ENCODE measurements at regions not wholly inside any gene's neighbourhood (a gene's known extent, or its start where the extent isn't known, plus 50 kb on each side); places are given as distances from the start of the nearest gene placed in this dataset.
"Not testable (repeated sequence)": the region's sequence is repeated elsewhere in the genome, so short reads cannot be mapped to it uniquely, and the experiment has no call there.

- no peak for DNase-seq
Measured at GRCh38 chr14:101083564-101084435, 180.3 kb upstream of the RTL1 start.

GRCh38 chr14:101084436-101084826 lies 180.9 kb upstream of the RTL1 start:
- no peak for DNase-seq

- no peak for DNase-seq
Measured at GRCh38 chr14:101086926-101087325, 183.4 kb upstream of the RTL1 start.

GRCh38 chr14:101087614-101088394 lies 184.3 kb upstream of the RTL1 start:
- DNase-seq = no peak

GRCh38 chr14:101088395-101088667 lies 184.8 kb upstream of the RTL1 start:
- no peak for DNase-seq

- no peak for DNase-seq
Measured at GRCh38 chr14:101088714-101089113, 185.2 kb upstream of the RTL1 start.

GRCh38 chr14:101090478-101090877 lies 187.0 kb upstream of the RTL1 start:
- DNase-seq = not testable (repeated sequence)

- DNase-seq = no peak
Measured at GRCh38 chr14:101090976-101091375, 187.5 kb upstream of the RTL1 start.

GRCh38 chr14:101094916-101095315 lies 191.4 kb upstream of the RTL1 start:
- DNase-seq = not testable (repeated sequence)

- no peak for DNase-seq
Measured at GRCh38 chr14:101096551-101096950, 193.0 kb upstream of the RTL1 start.

GRCh38 chr14:101097109-101097793 lies 193.7 kb upstream of the RTL1 start:
- DNase-seq = no peak

GRCh38 chr14:101098177-101098576 lies 194.7 kb upstream of the RTL1 start:
- DNase-seq = no peak

- no peak for DNase-seq
Measured at GRCh38 chr14:101098641-101099040, 195.1 kb upstream of the RTL1 start.

- no peak for DNase-seq
Measured at GRCh38 chr14:101101456-101102056, 198.0 kb upstream of the RTL1 start.

GRCh38 chr14:101102875-101103274 lies 199.4 kb upstream of the RTL1 start:
- DNase-seq = no peak

- DNase-seq = no peak
Measured at GRCh38 chr14:101103321-101103901, 199.9 kb upstream of the RTL1 start.

- DNase-seq = no peak
Measured at GRCh38 chr14:101104485-101104884, 201.0 kb upstream of the RTL1 start.

- DNase-seq = no peak
Measured at GRCh38 chr14:101105045-101105444, 201.5 kb upstream of the RTL1 start.

- DNase-seq = no peak
Measured at GRCh38 chr14:101108579-101109346, 205.2 kb upstream of the RTL1 start.

- no peak for DNase-seq
Measured at GRCh38 chr14:101109347-101109638, 205.8 kb upstream of the RTL1 start.

- no peak for DNase-seq
Measured at GRCh38 chr14:101109981-101110728, 206.6 kb upstream of the RTL1 start.
